ENCODE measurements at regions not wholly inside any gene's neighbourhood (a gene's known extent, or its start where the extent isn't known, plus 50 kb on each side); places are given as distances from the start of the nearest gene placed in this dataset.

- no peak for TF ChIP-seq ZFX (IDR thresholded peaks at IDR 0.05; ENCODE audit: borderline replicate concordance)
- TF ChIP-seq, protein P1, sequence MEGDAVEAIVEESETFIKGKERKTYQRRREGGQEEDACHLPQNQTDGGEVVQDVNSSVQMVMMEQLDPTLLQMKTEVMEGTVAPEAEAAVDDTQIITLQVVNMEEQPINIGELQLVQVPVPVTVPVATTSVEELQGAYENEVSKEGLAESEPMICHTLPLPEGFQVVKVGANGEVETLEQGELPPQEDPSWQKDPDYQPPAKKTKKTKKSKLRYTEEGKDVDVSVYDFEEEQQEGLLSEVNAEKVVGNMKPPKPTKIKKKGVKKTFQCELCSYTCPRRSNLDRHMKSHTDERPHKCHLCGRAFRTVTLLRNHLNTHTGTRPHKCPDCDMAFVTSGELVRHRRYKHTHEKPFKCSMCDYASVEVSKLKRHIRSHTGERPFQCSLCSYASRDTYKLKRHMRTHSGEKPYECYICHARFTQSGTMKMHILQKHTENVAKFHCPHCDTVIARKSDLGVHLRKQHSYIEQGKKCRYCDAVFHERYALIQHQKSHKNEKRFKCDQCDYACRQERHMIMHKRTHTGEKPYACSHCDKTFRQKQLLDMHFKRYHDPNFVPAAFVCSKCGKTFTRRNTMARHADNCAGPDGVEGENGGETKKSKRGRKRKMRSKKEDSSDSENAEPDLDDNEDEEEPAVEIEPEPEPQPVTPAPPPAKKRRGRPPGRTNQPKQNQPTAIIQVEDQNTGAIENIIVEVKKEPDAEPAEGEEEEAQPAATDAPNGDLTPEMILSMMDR (IDR thresholded peaks at IDR 0.05): no peak
- no peak overlapping the region for H3K27ac ChIP-seq
These were observed 153.1 kb downstream of the SEMA6D start for GRCh38 chr15:47870300-47870955.

DNA sequence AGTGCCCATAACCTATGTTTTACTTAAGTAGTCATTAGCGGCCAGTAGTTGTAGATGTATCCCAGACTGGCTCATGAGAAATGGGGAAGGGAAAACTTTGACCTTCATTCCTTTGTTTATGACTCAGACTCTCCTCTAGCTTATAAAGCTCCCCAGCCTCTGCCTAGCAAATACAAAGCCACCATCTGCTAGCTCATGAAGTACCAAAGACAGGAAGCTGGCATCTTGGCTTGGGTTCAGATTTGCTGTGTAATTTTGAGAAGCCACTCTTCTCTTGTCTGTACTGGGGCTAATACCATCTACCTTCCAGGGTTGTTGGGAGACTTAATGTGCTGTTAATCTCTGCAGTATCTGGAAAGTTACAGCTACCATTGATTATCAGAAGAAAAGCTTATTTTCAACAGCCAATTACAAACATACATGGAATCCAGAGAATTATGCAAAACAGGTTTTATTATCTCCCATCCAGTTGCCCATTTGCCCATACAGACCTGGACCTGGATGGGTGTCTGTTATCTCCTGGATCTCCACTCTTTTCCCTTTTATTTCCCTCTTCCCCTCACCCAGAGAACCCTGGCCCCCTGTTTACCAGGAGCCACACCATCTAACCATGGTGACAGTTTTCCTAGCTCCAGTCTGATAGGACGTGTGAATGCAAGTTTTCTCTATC lies 153.8 kb downstream of the SEMA6D start:
- no peak overlapping the region for H3K27ac ChIP-seq
- TF ChIP-seq, protein P1 (IDR thresholded peaks at IDR 0.05): no peak
- TF ChIP-seq ZFX (IDR thresholded peaks at IDR 0.05; ENCODE audit: borderline replicate concordance): no peak

DNA sequence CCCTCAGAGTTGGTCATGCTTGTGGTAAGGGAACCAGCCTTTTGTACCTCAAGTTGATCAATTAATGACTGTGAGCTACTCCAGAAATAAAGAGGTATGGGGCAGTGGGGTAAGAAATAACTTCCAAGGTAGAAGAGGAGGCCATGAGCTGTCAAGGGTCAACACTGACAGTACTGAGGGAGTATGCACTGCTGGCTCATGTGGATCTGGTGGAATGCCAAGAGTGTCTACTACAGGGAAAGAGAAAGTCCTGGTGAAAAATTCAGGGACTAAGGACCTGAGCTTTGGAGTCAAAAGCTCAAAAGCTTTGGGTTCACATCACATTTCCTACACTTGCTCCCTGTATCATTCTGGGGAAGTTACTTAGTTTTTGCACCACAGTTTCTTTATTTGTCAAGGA lies 154.9 kb downstream of the SEMA6D start:
- H3K27ac ChIP-seq: no peak overlapping the region
- TF ChIP-seq, protein P1 (IDR thresholded peaks at IDR 0.05): no peak
- TF ChIP-seq ZFX (IDR thresholded peaks at IDR 0.05; ENCODE audit: borderline replicate concordance): no peak

DNA sequence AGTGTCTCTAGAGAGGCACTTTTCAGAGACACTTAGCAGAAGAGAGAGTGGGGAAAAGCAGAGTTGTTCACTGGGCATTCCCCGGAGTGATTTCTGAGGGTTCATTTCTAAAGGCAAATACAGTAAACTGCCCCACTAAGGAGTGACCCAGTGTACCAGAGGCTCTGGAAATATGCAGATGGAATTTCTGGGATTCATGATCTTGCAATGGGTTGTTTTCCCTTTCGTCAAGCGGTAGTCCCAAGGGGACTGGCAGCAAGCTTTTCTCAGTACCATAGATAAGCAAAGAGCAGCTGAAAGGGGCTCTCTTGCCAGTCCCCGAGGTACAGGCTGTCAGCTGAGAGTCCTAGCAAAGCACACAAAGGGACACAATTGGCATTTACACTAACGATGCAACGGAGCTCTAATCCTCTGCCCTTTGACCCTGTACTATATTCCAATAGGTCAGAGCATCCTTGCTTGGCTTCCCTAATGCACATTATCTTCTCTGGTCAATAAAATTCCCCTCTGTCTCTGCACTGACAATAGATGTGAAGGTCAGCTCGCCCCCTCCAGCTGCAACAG lies 155.6 kb downstream of the SEMA6D start:
- TF ChIP-seq, protein P1 (IDR thresholded peaks at IDR 0.05): no peak
- TF ChIP-seq ZFX (IDR thresholded peaks at IDR 0.05; ENCODE audit: borderline replicate concordance): no peak
- H3K27ac ChIP-seq: no peak overlapping the region

GRCh38 chr15:47876986-47877385 lies 159.7 kb downstream of the SEMA6D start:
- TF ChIP-seq, protein P1 (IDR thresholded peaks at IDR 0.05): no peak
- TF ChIP-seq ZFX (IDR thresholded peaks at IDR 0.05; ENCODE audit: borderline replicate concordance): no peak

DNA sequence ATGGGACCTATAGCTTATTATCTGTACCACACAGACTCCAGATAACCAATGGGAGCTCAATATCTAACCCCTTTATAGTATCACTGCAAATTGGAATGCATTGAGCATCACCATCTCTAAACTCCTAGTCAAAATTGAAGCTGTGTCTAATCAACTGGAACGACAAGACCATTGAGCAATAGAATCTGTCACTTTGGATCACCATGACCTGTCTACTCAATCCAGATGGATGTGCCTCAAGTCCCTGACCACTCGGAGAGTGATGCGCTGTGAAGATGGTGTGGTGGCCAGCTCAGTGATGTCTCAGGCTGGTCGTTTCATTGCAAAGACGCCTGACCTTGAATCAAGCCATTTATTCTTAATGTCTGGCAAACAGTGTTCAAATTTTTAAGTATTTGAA lies 160.5 kb downstream of the SEMA6D start:
- TF ChIP-seq, protein P1 (IDR thresholded peaks at IDR 0.05): no peak
- no peak for TF ChIP-seq ZFX (IDR thresholded peaks at IDR 0.05; ENCODE audit: borderline replicate concordance)
- no peak overlapping the region for H3K27ac ChIP-seq

More at GRCh38 chr15:47876986-47877385, 159.7 kb downstream of the SEMA6D start:
- no peak overlapping the region for H3K27ac ChIP-seq

DNA sequence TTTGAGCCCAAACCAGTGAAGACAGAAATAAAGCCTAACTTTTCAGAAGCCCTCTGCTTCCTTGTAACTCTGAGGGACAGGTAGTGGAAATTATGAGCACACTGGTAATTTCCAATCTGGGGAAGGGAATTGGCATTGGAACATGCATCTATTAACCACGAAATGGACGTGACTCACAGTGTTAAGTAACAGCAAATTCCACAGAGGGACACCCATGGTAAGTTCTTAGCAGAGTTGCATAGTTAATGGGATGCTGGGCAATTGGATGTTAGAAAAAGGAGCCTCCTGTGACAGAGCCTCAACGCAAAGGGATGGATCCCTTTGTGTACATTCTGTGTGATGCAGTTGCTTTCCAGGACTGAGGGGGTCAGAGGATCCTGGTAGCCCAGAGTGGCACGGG lies 168.6 kb downstream of the SEMA6D start:
- no peak overlapping the region for H3K27ac ChIP-seq
- TF ChIP-seq, protein P1 (IDR thresholded peaks at IDR 0.05): no peak
- no peak for TF ChIP-seq ZFX (IDR thresholded peaks at IDR 0.05; ENCODE audit: borderline replicate concordance)

Measured in 22Rv1 (cell line).